ENCODE measurements at regions not wholly inside any gene's neighbourhood (a gene's known extent, or its start where the extent isn't known, plus 50 kb on each side); places are given as distances from the start of the nearest gene placed in this dataset.

DNA sequence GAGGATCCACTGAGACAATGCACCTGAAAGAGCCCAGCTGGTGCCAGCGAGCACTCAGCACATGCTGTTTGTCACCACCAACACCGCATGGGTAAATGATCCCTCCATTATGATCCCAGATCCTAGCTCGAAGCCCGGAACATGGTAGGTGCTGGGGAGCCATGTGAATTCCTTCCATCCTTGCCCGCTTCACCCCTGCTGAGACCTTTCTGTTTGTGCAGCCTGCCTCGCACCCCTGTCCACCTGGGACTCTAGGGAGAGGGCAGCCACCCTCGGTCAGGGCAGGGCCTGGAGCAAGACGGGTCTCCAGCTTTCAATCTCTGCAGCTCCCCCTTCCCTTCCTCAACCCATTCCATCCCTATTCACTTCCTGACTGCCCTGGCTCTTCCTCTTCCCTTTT, 116.2 kb upstream of the ALX4 start:
- in situ Hi-C loops (cut with HindIII; ENCODE audit: extremely low pct_ligation_motif_present, low pct_unique_long_range_greater_than_20kb) = no loop called here
- POLR2A ChIA-PET = no interaction called here
- TF ChIP-seq KLF15 (CRISPR knock-in tag; IDR thresholded peaks at IDR 0.05; ENCODE audit: borderline replicate concordance) (no peak), KDM2A (CRISPR knock-in tag; IDR thresholded peaks at IDR 0.05; ENCODE audit: borderline replicate concordance, low read depth) (no peak), MTF2 (CRISPR knock-in tag; IDR thresholded peaks at IDR 0.05; ENCODE audit: borderline replicate concordance) (no peak), NKX3-1 (CRISPR knock-in tag; IDR thresholded peaks at IDR 0.05) (no peak)
- TF ChIP-seq, protein P1, sequence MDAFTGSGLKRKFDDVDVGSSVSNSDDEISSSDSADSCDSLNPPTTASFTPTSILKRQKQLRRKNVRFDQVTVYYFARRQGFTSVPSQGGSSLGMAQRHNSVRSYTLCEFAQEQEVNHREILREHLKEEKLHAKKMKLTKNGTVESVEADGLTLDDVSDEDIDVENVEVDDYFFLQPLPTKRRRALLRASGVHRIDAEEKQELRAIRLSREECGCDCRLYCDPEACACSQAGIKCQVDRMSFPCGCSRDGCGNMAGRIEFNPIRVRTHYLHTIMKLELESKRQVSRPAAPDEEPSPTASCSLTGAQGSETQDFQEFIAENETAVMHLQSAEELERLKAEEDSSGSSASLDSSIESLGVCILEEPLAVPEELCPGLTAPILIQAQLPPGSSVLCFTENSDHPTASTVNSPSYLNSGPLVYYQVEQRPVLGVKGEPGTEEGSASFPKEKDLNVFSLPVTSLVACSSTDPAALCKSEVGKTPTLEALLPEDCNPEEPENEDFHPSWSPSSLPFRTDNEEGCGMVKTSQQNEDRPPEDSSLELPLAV (CRISPR knock-in tag; conservative IDR thresholded peaks at IDR 0.05; ENCODE audit: low read depth) = no peak
- TF ChIP-seq, protein P2, sequence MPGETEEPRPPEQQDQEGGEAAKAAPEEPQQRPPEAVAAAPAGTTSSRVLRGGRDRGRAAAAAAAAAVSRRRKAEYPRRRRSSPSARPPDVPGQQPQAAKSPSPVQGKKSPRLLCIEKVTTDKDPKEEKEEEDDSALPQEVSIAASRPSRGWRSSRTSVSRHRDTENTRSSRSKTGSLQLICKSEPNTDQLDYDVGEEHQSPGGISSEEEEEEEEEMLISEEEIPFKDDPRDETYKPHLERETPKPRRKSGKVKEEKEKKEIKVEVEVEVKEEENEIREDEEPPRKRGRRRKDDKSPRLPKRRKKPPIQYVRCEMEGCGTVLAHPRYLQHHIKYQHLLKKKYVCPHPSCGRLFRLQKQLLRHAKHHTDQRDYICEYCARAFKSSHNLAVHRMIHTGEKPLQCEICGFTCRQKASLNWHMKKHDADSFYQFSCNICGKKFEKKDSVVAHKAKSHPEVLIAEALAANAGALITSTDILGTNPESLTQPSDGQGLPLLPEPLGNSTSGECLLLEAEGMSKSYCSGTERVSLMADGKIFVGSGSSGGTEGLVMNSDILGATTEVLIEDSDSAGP (CRISPR knock-in tag; IDR thresholded peaks at IDR 0.05; ENCODE audit: borderline replicate concordance) = no peak
- TF ChIP-seq, protein P3, sequence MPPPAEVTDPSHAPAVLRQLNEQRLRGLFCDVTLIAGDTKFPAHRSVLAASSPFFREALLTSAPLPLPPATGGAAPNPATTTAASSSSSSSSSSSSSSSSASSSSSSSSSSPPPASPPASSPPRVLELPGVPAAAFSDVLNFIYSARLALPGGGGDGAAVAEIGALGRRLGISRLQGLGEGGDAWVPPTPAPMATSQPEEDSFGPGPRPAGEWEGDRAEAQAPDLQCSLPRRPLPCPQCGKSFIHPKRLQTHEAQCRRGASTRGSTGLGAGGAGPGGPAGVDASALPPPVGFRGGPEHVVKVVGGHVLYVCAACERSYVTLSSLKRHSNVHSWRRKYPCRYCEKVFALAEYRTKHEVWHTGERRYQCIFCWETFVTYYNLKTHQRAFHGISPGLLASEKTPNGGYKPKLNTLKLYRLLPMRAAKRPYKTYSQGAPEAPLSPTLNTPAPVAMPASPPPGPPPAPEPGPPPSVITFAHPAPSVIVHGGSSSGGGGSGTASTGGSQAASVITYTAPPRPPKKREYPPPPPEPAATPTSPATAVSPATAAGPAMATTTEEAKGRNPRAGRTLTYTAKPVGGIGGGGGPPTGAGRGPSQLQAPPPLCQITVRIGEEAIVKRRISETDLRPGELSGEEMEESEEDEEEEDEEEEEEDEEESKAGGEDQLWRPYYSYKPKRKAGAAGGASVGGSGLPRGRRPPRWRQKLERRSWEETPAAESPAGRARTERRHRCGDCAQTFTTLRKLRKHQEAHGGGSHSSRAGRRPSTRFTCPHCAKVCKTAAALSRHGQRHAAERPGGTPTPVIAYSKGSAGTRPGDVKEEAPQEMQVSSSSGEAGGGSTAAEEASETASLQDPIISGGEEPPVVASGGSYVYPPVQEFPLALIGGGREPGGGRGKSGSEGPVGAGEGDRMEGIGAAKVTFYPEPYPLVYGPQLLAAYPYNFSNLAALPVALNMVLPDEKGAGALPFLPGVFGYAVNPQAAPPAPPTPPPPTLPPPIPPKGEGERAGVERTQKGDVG (CRISPR knock-in tag; IDR thresholded peaks at IDR 0.05; ENCODE audit: borderline replicate concordance) = no peak
- TF ChIP-seq, protein P4, sequence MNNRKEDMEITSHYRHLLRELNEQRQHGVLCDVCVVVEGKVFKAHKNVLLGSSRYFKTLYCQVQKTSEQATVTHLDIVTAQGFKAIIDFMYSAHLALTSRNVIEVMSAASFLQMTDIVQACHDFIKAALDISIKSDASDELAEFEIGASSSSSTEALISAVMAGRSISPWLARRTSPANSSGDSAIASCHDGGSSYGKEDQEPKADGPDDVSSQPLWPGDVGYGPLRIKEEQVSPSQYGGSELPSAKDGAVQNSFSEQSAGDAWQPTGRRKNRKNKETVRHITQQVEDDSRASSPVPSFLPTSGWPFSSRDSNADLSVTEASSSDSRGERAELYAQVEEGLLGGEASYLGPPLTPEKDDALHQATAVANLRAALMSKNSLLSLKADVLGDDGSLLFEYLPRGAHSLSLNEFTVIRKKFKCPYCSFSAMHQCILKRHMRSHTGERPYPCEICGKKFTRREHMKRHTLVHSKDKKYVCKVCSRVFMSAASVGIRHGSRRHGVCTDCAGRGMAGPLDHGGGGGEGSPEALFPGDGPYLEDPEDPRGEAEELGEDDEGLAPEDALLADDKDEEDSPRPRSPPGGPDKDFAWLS (CRISPR knock-in tag; IDR thresholded peaks at IDR 0.05; ENCODE audit: borderline replicate concordance) = no peak
- TF ChIP-seq, protein P5, sequence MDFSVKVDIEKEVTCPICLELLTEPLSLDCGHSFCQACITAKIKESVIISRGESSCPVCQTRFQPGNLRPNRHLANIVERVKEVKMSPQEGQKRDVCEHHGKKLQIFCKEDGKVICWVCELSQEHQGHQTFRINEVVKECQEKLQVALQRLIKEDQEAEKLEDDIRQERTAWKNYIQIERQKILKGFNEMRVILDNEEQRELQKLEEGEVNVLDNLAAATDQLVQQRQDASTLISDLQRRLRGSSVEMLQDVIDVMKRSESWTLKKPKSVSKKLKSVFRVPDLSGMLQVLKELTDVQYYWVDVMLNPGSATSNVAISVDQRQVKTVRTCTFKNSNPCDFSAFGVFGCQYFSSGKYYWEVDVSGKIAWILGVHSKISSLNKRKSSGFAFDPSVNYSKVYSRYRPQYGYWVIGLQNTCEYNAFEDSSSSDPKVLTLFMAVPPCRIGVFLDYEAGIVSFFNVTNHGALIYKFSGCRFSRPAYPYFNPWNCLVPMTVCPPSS (IDR thresholded peaks at IDR 0.05) = no peak
- Histone ChIP-seq H3K27me3 (ENCODE audit: control insufficient read depth in 1 of 2, insufficient read depth in 2 of 2, low read length in 2 of 2) (peaks cover 0 to 6% of the 10 kb centered on the region in 2 experiments; a peak in 1 of 5 replicates), H3K9me3 (ENCODE audit: low read length) (no peaks in the 10 kb centered on the region), H4K20me1 (ENCODE audit: insufficient read depth, low read length) (no peaks in the 10 kb centered on the region), H2AFZ (ENCODE audit: low read length) (no peak overlapping the region), H3K9ac (ENCODE audit: insufficient read depth, low read depth, low read length) (no peak overlapping the region), H3K4me3 (replicated peaks in 1 of 3; ENCODE audit: insufficient read depth in 1 of 3, low read depth in 2 of 3, low read length in 3 of 3) (no peak overlapping the region), H3K4me2 (ENCODE audit: low read depth, low read length) (no peak overlapping the region), H3K4me1 (ENCODE audit: insufficient read depth, low read length) (no peaks in the 10 kb centered on the region), H3K79me2 (ENCODE audit: insufficient read depth, low read length) (no peaks in the 10 kb centered on the region), H3K27ac (ENCODE audit: extremely low read length, insufficient read depth, low read length) (no peak overlapping the region), H3K36me3 (replicated peaks in 1 of 2; ENCODE audit: control insufficient read depth in 1 of 2, insufficient read depth in 2 of 2, low read length in 2 of 2) (no peaks in the 10 kb centered on the region)
- FAIRE-seq (no peak), ATAC-seq (no peak), DNase-seq (ENCODE audit: low spot score) (no peak)
- WGBS (ENCODE audit: low lambda C conversion rate) = 31% methylated on average over 8 of the region's 8 CpGs
- CTCF ChIA-PET (ENCODE audit: low intra/inter-chr PET ratio, low total read pairs) = no interaction called here
- BruUV-seq (replicated peaks) = no TSS peak
- intact Hi-C loops (cut with micrococcal nuclease; ENCODE audit: unreplicated experiment) = no loop called here
